Sigmoid colon (tissue), 6 donors: ENCODE measurements at regions not wholly inside any gene's neighbourhood (a gene's known extent, or its start where the extent isn't known, plus 50 kb on each side); places are given as distances from the start of the nearest gene placed in this dataset.
"Not testable (repeated sequence)": the region's sequence is repeated elsewhere in the genome, so short reads cannot be mapped to it uniquely, and the experiment has no call there.

Source experiments
- DNase-seq: peaks from one replicate; pipeline ENCODE4 v3.0.0-alpha.2; 2019
- H3K27ac ChIP-seq, 4 donors: fragments of 200-600 bp; sonication (generic); one replicate each; pipeline ENCODE4 v1.5.1; 2016 to 2019; ENCODE audit warnings: mild to moderate bottlenecking in 1 of 4
- H3K27me3 ChIP-seq, 3 donors: fragments of 200-600 bp; sonication (generic); one replicate each; pipeline ENCODE4 v1.5.1; 2019; ENCODE audit warnings: mild to moderate bottlenecking in 1 of 3
- H3K36me3 ChIP-seq, 4 donors: fragments of 200-600 bp; sonication (generic); one replicate each; pipeline ENCODE4 v1.5.1; 2016 to 2019
- H3K4me1 ChIP-seq, 4 donors: fragments of 200-600 bp; sonication (generic); one replicate each; pipeline ENCODE4 v1.5.1; 2017 to 2019
- H3K4me3 ChIP-seq, 4 donors: fragments of 200-600 bp; sonication (generic); one replicate each; pipeline ENCODE4 v1.5.1; 2017 to 2019; ENCODE audit warnings: mild to moderate bottlenecking in 2 of 4, moderate library complexity in 1 of 4
- H3K9me3 ChIP-seq, 4 donors: fragments of 200-600 bp in 3 of 4; sonication (generic) in 3 of 4; one replicate each; pipeline versions ENCODE4 v1.5.1 to v1.6.1; 2013 to 2019
- WGBS, 2 donors: extraction: QIAGEN DNeasy Blood & Tissue Kit; methylation state at CpG; one replicate each; pipeline ENCODE4 v1.1.7; 2013; 5-methylcytosine and 5-hydroxymethylcytosine counted together
- intact Hi-C: fragments of 100-400 bp; cut with DNase I; formaldehyde crosslinking; loops from one replicate; pipeline ENCODE4 v1.15.1; 2023
- TF ChIP-seq, protein P1 (sequence below), 4 experiments: fragments of 450-650 bp in 3 of 4; fragments of 200-600 bp in 1 of 4; IDR thresholded peaks; one replicate each; pipeline ENCODE4 v1.5.1; 2016 to 2019; ENCODE audit warnings: antibody characterized with exemption in 4 of 4, mild to moderate bottlenecking in 3 of 4, moderate library complexity in 2 of 4
- donor health status: healthy with polysubstance abuse.
- donor health status: healthy.

DNA sequence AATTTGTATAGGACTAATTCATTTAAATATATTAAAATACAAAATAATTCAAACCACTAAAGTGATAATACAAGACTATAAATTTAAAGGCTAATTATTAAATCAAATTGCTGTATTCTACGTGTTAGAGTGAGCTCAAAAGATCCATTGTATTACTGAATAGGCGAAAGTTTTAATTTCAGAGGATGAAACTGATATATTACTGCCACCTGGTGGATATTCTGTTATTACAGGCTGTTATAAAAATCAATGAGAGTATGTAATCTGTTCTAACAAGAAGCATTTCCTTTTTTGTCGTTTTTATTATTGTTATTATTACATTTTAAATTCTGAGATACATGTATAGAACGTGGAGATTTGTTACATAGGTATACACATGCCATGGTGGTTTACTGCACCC lies 1239.6 kb upstream of the USP9Y start:
- H3K27me3 ChIP-seq, H3K4me1 ChIP-seq, DNase-seq, H3K9me3 ChIP-seq, H3K4me3 ChIP-seq, H3K27ac ChIP-seq, intact Hi-C loops, H3K36me3 ChIP-seq: not testable (repeated sequence)
- WGBS, 2 donors = 3 to 17% methylated on average over 4 of the region's 4 CpGs
- TF ChIP-seq, protein P1, sequence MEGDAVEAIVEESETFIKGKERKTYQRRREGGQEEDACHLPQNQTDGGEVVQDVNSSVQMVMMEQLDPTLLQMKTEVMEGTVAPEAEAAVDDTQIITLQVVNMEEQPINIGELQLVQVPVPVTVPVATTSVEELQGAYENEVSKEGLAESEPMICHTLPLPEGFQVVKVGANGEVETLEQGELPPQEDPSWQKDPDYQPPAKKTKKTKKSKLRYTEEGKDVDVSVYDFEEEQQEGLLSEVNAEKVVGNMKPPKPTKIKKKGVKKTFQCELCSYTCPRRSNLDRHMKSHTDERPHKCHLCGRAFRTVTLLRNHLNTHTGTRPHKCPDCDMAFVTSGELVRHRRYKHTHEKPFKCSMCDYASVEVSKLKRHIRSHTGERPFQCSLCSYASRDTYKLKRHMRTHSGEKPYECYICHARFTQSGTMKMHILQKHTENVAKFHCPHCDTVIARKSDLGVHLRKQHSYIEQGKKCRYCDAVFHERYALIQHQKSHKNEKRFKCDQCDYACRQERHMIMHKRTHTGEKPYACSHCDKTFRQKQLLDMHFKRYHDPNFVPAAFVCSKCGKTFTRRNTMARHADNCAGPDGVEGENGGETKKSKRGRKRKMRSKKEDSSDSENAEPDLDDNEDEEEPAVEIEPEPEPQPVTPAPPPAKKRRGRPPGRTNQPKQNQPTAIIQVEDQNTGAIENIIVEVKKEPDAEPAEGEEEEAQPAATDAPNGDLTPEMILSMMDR (IDR thresholded peaks at IDR 0.05) = peak in 1 of 4 experiments; percentile 32

DNA sequence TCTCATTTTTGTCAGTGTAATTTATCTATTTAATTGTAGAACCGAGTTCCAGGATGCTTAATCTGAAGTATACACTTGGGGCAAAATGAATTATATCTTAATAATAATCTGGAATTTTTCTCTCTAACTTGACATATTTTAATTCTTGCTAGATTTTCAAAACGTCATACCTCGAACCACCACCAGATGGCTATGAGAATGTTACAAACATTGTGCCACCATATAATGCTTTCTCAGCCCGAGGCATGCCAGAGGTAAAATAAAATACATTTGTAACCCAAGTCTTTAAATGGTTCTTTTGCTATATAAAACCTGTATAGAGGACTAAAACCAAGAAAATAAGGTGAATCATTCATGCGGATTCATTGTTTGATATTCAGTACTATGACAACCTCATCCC lies 1234.3 kb upstream of the USP9Y start:
- intact Hi-C loops, H3K27ac ChIP-seq, H3K9me3 ChIP-seq, H3K4me3 ChIP-seq, DNase-seq, H3K36me3 ChIP-seq, H3K27me3 ChIP-seq, H3K4me1 ChIP-seq: not testable (repeated sequence)
- WGBS, 2 donors = 4 to 10% methylated on average over 5 of the region's 5 CpGs
